ENCODE measurements at regions not wholly inside any gene's neighbourhood (a gene's known extent, or its start where the extent isn't known, plus 50 kb on each side); places are given as distances from the start of the nearest gene placed in this dataset.

DNA sequence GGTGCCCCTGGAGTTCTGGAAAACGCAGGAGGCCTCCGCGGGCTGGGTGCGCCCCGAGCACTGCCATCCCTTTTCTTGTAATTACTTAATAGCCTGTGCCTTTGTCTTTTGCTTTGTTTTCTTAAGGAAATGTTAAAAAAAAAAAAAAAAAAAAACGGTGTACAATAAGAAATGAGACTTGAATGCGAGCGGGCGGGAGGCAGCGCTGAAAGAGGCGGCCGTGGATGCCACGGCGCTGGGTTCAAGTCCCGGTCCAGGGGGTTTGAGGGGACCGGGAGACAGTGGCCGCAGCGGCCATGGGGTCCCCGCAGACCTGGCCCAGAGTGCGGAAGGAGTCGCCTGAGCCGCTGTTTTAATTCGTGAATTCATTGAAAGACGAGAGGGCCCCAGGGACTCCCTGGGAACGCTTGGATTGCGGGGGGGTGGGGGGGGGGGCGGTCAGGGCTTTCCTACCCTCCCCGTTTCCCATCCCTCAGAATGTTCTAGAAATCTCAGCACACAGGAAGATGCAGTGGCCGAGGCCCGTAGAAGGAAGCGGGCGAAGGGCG lies 349.2 kb upstream of the ARGLU1 start:
- DNase-seq (ENCODE audit: low read depth) = no peak
- H3K4me3 ChIP-seq (ENCODE audit: low read depth, low read length) = no peak overlapping the region
- TF ChIP-seq, protein P1, sequence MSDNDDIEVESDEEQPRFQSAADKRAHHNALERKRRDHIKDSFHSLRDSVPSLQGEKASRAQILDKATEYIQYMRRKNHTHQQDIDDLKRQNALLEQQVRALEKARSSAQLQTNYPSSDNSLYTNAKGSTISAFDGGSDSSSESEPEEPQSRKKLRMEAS (IDR thresholded peaks at IDR 0.05; ENCODE audit: low read depth, low read length) = no peak
- TF ChIP-seq MYC (IDR thresholded peaks at IDR 0.05; ENCODE audit: low read depth, low read length) (no peak), POLR2A (IDR thresholded peaks at IDR 0.05; ENCODE audit: extremely low read depth, insufficient read length) (no peak)
- TF ChIP-seq, protein P2, sequence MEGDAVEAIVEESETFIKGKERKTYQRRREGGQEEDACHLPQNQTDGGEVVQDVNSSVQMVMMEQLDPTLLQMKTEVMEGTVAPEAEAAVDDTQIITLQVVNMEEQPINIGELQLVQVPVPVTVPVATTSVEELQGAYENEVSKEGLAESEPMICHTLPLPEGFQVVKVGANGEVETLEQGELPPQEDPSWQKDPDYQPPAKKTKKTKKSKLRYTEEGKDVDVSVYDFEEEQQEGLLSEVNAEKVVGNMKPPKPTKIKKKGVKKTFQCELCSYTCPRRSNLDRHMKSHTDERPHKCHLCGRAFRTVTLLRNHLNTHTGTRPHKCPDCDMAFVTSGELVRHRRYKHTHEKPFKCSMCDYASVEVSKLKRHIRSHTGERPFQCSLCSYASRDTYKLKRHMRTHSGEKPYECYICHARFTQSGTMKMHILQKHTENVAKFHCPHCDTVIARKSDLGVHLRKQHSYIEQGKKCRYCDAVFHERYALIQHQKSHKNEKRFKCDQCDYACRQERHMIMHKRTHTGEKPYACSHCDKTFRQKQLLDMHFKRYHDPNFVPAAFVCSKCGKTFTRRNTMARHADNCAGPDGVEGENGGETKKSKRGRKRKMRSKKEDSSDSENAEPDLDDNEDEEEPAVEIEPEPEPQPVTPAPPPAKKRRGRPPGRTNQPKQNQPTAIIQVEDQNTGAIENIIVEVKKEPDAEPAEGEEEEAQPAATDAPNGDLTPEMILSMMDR (IDR thresholded peaks at IDR 0.05; ENCODE audit: low read depth, low read length) = no peak

DNA sequence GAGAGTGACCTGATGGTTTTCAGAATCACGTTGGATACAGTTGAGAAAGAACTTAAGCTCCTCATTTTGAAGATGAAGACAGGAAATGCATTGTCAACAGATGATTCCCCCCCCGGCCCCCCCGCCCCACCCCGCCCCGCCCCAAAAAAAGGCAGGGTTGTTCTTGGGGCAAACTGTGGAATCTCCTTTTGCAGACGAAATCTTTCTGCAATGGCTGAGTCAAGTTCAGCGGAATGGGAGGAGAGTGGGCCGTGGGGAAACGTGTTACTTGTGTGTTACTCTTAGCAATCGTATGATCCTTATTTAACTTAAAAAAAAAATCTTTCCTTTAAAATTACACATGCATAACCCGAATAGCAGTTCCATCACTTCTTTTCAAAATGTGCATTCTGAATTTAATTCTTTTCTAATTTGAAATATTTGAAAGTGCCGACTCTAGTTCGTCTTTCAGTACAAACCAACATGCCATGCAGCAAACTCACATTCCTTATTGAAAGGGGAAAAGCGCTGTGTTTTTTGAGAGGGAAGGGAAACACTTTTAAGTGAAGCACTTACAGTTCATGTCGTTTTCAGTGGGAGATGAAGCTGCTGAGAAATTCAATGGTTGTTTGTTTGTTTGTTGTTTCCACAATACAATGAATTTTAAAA lies 348.5 kb upstream of the ARGLU1 start:
- H3K4me3 ChIP-seq (ENCODE audit: low read depth, low read length) = no peak overlapping the region
- no peak for DNase-seq (ENCODE audit: low read depth)
- TF ChIP-seq, protein P2 (IDR thresholded peaks at IDR 0.05; ENCODE audit: low read depth, low read length) = no peak
- TF ChIP-seq, protein P1 (IDR thresholded peaks at IDR 0.05; ENCODE audit: low read depth, low read length) = no peak
- no peak for TF ChIP-seq POLR2A (IDR thresholded peaks at IDR 0.05; ENCODE audit: extremely low read depth, insufficient read length)
- TF ChIP-seq MYC (IDR thresholded peaks at IDR 0.05; ENCODE audit: low read depth, low read length) = no peak

DNA sequence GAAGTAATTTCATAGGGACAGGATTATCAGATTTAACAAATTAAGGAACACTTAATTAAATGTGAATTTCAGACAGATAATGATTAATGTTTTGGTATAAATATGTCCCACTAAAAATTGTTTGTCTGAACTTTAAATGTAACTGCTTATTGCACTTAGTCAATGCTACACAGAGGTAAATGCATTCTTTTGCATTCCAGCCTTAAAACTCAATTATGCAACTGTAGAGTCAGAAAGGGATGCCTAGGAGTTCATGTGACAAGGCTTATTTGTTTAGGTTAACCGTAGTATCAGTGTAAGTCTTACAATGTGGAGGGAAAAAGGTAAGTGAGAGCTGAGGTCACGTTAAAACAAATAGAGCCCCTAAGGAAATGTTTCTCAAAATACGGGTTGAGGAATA lies 347.2 kb upstream of the ARGLU1 start:
- TF ChIP-seq MYC (IDR thresholded peaks at IDR 0.05; ENCODE audit: low read depth, low read length) (no peak), POLR2A (IDR thresholded peaks at IDR 0.05; ENCODE audit: extremely low read depth, insufficient read length) (no peak)
- TF ChIP-seq, protein P2 (IDR thresholded peaks at IDR 0.05; ENCODE audit: low read depth, low read length) = no peak
- TF ChIP-seq, protein P1 (IDR thresholded peaks at IDR 0.05; ENCODE audit: low read depth, low read length) = no peak
- DNase-seq (ENCODE audit: low read depth) = no peak
- no peak overlapping the region for H3K4me3 ChIP-seq (ENCODE audit: low read depth, low read length)

DNA sequence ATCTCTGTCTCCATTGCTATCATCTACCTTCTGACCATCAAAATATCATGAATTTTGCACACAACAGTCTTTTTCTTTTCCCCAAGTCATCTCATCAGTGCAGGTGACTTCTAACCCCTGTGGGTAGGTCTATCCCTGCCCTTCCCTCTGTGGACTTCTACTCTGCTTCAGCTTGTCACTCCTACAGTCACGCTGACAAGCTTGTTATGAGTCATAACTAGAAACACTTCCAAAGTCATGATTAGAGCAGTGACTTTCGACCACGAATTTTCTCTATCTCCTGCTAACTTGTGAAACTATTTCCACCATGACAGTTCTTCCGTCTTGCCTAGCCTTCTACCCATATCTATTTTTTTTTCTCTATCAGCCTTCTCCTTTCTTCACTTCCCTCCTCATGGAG lies 343.7 kb upstream of the ARGLU1 start:
- no peak for DNase-seq (ENCODE audit: low read depth)
- no peak overlapping the region for H3K4me3 ChIP-seq (ENCODE audit: low read depth, low read length)
- TF ChIP-seq, protein P2 (IDR thresholded peaks at IDR 0.05; ENCODE audit: low read depth, low read length) = no peak
- TF ChIP-seq, protein P1 (IDR thresholded peaks at IDR 0.05; ENCODE audit: low read depth, low read length) = no peak
- no peak for TF ChIP-seq POLR2A (IDR thresholded peaks at IDR 0.05; ENCODE audit: extremely low read depth, insufficient read length)
- TF ChIP-seq MYC (IDR thresholded peaks at IDR 0.05; ENCODE audit: low read depth, low read length) = no peak

DNA sequence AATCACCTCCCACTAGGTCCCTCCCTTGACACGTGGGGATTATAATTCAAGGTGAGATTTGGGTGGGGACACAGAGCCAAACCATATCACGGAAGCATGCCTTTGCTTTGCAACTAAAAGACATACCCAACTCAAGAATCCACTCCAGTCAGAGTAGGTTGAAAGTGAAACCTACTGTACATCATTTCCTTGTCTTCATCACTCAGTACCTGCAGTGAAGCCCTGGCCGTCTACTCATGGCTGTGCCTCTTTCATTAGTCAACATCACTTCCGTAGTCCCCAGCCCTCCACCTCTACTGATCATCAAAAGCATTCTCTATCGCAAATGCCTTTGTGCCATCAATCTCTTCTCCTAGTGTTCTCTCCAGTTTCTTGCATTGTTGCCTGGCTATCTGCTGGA lies 343.1 kb upstream of the ARGLU1 start:
- DNase-seq (ENCODE audit: low read depth) = no peak
- TF ChIP-seq POLR2A (IDR thresholded peaks at IDR 0.05; ENCODE audit: extremely low read depth, insufficient read length) = no peak
- TF ChIP-seq, protein P1 (IDR thresholded peaks at IDR 0.05; ENCODE audit: low read depth, low read length) = no peak
- TF ChIP-seq, protein P2 (IDR thresholded peaks at IDR 0.05; ENCODE audit: low read depth, low read length) = no peak
- no peak for TF ChIP-seq MYC (IDR thresholded peaks at IDR 0.05; ENCODE audit: low read depth, low read length)
- H3K4me3 ChIP-seq (ENCODE audit: low read depth, low read length) = no peak overlapping the region

Measured in NB4 (cell line).